HG03520 (cell line): ENCODE measurements at regions not wholly inside any gene's neighbourhood (a gene's known extent, or its start where the extent isn't known, plus 50 kb on each side); places are given as distances from the start of the nearest gene placed in this dataset.

Experiments
- ATAC-seq: cut with Tn5 transposase; IDR thresholded peaks from one replicate; pipeline ENCODE4 v1.9.1; 2021; ENCODE audit warnings: mild to moderate bottlenecking, moderate library complexity; ENCODE audit not compliant: unreplicated experiment

DNA sequence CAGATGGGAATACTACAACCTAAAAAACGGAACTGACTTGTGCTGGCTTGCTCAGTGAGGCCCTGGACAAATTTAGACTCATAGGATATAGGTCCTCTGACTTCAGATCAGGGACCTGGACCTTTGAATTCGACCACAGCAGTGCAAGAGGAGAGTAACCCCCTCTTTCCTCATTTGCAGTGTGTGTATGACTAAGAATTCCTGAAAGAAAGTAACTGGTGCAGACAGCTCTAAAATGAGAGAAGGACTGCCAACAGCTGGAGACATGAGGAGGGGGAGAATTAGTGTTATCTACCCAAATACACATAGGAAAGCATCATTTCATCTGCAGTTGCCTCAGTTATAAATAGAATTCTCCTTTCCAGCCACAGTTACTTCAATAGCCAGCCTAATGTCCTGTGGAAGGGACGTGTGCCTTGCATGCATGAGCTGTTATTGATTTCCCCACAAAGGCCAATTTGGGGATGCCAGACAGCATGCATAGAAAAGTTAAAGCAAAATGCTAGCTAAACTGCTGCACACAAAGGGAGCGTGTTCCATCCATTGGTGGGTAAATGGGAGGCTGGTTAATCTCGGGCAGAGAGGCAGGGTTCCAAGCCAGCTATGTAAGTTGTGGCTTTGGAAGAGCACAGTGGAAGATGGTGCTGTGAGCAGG lies 442.7 kb downstream of the CDK5RAP2 start:
- ATAC-seq, result no peak

DNA sequence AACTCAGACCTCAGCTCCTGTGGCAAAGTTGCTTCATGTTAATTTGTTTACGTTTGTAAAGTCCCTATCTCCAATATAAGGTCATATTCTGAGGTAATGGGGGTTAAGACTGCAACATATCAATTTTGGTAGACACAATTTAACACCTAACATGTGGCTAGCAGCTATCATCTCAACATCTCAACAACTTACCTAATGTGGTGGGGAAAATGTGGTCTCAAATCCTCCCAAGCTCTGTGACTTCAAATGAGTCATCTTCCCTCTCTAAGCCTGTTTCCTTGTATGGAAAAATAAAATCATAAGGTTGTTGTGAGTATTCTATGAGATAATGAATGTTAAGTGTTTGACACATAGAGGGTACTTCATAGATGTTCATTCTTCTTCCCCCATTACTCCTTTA lies 443.3 kb downstream of the CDK5RAP2 start:
- ATAC-seq, result no peak

DNA sequence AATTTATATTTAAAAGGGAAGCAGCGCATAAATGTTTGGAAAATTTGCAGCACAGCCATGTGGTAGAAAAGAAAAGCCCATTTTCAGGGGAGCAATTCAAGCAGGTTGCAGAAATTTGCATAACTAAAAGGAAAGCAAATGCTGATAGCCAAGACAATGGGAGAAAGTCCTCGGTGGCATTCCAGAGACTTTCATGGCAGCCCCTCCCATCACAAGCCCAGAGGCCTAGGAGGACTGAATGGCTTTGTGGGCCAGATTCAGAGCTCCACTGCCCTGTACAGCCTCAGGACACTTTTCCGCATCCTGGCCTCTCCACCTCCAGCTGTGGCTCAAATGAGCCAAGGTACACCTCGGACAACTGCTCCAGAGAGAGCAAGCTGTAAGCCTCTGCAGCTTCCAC lies 462.9 kb downstream of the CDK5RAP2 start:
- no peak for ATAC-seq

DNA sequence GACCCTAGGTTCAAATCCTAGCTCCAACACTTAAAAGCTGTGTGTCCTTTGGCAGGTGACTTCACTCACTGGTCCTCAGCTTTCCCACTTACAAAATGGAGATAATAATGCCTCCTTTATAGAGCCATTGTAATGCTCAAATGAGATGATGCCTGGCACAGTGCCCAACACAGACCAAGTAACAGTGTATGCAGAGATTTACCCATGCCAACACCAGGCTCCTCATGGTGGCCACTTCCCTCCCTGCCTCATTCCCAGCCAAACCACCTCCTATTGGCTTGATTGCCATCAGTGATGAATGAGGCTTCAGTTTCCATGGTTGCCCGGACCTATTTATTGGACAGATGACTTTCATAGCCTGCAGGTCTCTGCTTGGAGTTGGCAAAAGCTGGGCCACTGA lies 469.4 kb downstream of the CDK5RAP2 start:
- ATAC-seq, result no peak

DNA sequence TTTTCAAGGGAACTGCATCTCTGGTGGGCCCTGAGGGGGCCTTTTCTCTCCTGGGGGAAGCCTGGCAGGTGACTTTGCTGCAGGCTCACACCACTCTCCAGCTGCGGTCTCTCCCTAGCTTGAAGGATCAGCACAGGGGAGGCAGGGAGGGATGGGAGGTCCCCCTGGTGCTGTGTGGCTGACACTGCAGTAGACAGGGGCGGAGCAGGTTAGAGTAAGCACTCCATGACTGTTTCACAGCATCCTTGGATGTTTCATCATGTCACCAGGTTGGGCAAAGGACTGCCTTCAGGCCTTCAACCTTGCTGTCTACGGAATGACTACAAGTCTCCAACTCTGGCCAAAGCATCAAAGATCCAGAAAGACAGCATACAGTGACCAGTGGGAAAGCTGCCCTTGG lies 470.7 kb downstream of the CDK5RAP2 start:
- ATAC-seq, result no peak

DNA sequence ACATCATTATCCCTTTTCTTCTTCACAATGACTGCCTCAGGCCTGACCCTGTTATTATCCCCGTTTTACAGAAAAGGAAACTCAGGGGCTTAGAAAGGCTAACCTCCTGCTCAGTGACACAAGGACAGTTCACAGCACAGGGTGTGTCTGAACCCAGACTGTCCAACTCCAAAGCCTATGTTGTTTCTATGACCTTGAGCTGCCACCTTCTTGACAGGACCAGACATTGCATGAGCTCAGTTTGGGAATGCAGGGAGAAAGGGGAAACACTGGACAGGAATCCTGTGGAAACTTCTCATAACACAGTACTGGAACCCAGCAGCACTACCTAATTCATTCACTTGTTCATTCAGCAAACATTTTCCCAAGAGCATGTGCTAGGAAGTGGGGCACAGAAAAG lies 472.8 kb downstream of the CDK5RAP2 start:
- no peak for ATAC-seq

DNA sequence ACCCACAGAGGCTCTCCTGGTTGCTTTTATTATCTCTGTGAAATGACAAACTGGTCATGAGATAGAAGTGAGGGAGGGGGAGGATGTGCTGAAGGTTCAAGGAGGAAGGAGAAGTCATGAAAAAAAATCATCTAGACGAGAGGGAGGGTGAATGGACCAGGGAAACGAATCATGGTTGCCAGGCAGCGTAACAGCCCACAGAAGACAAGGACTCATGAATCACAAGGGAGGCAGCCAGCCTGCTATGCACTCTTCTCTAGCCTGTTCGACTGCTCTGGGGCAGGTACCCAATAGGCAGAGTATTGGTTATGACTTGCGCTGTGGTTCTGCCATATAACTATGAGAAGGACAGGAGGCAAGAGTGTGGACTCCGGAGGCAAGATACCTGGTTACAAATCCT lies 475.2 kb downstream of the CDK5RAP2 start:
- no peak for ATAC-seq

DNA sequence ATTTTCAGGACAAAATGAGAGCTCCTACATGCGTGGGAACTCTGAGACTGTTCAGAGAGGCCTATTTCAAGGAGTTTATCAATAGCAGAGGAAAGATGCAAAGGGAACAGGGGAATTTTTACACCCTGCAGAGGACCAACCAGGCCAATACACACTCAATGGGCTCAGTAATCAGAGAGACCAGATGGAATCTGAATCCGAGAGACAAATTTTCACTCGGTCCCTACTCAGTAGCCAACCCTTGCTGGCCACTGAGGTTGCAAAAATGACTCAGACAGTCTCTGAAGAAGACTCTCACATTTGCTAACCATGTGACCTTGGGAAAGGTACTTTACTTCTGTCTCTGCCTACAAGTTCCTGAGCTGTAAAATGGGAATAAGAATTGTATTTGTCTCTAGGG lies 479.4 kb downstream of the CDK5RAP2 start:
- no peak for ATAC-seq

DNA sequence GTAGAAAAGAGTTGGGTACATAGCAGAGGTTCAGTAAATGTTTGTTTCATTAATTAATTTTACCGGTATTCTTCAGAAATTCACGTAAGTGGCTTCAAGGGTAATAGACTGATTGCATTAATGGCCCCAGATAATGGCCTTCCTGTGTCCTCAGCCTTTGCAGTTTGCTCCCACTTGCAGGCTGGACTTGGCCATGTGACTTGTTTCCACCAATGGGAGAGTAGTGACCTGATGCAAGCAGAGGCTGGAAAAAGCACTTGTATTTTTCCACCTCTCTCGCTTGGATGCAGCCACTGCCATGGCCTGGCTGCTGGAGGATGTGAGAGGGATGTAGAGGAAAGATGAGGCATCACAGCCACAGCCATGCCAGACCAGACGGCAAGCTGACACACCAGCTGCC lies 480.9 kb downstream of the CDK5RAP2 start:
- ATAC-seq, result no peak

DNA sequence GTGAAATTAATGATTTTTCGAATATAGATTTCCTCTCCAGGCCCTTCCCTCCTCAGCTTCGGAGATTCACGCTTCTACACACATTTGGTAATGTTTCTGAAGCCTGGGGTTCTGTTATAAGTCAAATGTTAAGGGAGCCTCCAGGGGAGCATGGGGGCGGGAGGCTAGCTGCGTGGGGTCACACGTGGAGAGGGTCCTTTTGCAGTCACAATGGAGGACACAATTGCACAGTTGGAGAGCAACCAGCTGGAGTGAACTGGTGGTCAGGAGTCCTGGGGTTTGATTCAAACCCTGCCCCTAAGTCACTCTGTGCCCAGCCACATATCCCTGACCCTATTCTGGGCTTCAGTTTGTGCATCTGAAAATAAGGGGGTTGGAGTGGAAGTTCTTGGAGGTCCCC lies 481.4 kb downstream of the CDK5RAP2 start:
- no peak for ATAC-seq

DNA sequence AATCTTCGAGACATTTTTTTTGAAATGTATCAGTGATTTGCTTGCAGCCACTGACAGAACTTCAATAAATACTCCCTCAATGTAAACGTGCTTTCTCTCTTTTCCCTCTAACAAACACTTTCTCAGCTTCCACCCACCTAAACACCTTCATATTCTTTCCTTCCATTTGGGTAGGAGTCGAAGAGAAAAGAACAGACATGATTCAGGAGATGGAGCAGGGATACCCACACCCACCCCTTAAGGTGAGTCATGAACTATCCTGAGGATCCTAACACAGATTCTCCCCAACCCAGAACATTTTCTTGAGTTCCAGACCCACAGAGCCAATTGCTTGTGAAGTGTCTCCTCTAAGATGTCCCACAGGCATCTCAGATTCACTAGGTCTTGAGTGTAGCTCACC lies 488.8 kb downstream of the CDK5RAP2 start:
- no peak for ATAC-seq

DNA sequence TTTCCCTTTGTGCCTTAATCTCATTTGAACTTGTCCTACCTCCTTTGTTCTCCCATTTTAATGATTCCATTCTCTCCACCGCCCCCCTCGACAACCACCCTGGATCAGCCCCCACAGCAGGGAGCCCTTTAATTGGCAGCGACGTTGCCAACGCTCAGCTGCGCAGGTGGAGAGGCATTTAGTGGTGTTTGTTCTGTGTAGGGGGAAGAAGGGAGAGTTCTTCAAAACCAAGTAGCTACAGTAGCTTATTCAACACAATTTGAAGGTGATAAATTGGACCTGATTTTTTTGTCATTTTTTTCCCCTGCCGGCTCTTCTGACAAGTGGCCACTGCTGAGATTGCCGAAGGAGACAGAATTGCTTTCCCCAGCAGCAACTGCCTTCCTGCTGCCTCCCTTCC lies 499.1 kb downstream of the CDK5RAP2 start:
- no peak for ATAC-seq

DNA sequence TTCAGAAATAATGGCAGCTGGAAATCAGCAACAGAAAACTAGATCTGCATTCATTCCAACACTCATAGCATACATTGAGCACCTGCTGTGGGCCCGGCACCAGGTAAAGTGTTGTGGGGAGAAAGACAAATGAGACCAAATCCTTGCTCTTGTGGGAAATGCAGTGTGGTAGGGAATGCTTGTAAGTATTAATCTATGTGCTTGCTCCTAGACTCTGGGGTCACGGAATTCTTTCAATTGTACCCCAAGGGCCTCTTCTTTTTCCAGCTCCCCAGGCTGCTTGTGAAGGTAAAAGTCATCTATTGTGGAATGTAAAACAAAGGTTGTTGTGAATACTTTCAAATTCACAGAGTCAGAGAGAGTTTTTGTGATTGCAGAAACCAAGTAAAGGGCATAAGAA lies 501.9 kb downstream of the CDK5RAP2 start:
- no peak for ATAC-seq

DNA sequence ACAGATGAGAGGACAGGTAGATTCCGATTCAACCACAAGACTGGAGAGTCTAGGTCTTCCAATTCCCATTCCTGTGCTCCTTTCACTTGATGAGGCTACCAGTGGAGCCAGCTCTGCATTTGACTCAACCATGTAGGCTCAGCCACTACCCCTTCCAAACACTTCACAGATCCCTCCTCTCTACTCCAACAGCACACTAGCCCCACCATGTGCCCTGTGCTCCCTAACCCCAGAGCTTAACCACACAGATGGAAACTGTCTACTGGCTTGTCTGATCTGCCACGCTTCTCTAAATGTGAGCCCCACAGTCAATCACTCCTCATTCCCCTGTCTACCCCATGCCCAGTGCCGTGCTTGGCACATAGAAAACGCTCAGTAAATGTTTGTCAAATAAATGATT lies 508.2 kb downstream of the CDK5RAP2 start:
- no peak for ATAC-seq

DNA sequence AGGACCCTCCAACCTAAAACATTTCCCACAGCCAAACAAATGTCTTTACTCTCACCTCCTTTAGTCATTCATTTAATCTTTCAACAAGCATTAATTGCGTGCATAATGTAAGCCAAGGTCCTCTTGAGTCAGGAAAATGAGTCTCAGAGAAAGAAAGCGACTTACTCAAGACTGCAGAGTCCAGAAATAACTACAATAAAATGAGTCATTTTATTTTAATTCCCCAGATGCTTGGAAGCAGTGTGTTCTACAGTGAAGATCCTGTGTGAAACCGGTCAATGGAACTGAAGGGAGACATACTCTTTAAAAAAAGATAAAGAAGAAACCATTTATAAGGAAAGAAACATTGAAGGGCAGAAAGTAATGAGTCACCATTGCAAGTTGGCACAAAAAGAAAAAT lies 513.7 kb downstream of the CDK5RAP2 start:
- ATAC-seq, result no peak

DNA sequence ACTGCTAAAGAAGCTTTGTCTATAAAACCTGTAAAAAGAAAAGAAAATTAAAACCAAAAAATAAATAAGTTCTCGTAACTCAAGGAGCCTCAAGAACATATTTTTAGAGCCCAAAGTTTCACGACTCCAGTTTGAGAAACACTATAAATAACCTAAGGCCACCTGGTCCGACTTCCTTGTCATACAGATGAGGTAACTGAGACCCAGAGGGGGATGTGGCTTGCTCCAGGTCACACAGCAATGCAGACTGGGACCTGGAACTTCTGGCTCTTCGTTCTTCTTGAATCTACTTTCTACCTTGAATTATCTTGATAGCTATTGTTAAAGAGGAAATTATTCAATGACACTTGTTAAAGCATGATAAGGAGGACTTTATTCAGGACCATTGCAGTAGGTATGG lies 514.8 kb downstream of the CDK5RAP2 start:
- ATAC-seq, result no peak

DNA sequence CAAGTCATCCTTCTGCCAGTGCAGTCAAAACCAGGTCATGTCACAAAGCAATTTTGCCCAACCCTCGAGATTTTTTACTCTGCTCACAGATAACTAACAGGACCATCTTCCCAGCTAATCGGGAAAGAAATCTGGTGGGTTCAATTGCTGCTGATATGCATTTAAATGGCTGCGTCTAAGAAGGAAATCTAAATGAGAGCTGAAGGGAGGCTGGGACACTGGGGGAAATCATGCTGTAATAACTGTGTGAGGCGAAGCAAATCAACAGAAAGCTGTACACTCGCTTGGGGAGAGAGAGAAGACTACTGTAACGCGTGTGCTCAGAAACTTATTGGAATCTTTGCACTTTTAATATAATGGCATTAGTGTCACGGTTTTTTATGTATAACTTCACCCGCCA lies 535.0 kb downstream of the CDK5RAP2 start:
- ATAC-seq, result no peak

DNA sequence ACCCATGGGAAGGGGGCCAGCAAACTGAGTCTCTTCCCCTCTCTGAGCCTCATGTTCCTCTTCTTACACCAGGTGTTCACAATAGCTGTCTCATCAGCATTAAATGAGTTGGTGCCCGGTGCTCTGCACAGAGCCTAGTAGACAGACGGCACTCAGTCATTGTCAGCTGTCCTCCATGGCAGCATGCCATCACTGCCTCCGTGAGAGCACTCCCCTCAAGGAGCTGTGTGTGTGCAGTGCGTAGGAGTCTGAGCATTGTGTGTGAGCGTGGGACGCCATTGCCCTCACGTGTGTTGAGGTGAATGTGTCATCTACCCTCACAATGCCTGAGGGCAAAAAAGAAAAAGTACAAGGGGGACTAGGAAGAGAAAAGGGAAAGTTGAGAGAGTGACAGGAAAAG lies 536.5 kb downstream of the CDK5RAP2 start:
- no peak for ATAC-seq

DNA sequence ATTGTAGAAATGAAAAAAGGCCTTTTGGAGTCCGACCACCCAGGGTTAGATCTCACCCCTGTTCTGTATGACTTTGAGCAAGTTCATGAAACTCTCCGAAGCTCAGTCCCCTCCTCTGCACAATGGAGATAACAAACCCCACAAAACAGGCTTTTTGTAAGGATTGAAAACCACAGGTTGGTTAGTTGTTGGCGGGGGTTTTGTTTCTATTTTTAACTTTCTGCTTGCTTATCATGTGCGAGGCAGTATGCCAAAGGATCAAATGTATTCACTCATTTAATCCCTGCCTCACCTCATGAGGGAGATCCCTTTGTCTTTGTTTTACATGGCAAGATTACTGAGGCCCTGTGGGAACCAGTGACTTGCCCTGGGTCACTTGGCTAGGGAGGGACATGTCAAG lies 539.1 kb downstream of the CDK5RAP2 start:
- no peak for ATAC-seq

DNA sequence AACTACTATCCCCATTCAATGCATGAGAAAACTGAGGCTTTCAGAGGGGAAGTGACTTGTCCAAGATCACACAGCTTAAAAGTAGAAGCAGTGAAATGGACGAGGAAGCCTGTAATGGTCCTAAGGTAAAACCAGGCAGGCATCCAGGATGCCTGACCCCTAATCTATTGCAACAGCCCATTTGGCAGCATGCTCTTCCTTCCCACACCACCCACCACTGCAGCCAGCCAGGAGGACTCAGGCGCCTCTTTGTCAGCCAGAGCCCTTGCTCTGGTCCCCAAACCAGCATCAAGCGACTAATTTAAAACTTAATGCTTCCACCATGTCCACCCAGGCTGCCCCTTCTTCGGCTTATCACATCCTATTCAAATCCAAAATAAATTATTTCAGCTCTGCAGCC lies 541.6 kb downstream of the CDK5RAP2 start:
- no peak for ATAC-seq

DNA sequence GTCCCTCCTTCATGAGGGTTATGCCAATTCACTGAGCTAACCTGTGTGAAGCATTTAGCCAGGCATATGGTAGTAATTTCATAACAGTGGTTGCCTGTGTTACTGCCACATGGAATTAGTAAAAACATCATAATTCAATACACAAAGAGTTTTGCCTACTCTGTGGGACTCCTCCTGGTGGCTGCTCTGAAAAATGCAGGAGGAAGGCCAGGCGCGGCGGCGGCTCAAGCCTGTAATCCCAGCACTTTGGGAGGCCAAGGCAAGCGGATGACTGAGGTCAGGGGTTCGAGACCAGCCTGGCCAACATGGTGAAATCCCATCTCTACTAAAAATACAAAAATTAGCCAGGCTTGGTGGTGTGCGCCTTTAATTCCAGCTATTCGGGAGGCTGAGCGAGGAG lies 547.3 kb downstream of the CDK5RAP2 start:
- no peak for ATAC-seq

DNA sequence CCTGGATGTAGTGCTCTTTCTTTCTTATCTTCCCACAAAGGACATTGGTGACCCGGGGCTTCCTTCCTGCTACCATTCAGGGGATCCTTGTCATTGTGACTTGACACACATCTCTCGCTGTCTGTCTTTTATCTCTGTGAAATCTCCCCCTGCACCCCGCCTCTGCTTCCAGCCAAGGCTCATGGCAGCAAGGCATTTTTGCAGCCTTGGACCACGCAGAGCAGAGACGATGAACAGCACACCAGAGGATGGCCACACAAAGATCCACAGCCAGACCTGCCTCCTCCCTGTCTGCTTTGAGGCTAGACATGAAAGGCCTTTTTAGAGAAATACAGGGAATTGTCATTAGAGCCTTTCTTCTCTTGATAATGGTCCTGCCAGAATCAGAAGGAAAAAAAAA lies 549.1 kb downstream of the CDK5RAP2 start:
- ATAC-seq, result no peak

DNA sequence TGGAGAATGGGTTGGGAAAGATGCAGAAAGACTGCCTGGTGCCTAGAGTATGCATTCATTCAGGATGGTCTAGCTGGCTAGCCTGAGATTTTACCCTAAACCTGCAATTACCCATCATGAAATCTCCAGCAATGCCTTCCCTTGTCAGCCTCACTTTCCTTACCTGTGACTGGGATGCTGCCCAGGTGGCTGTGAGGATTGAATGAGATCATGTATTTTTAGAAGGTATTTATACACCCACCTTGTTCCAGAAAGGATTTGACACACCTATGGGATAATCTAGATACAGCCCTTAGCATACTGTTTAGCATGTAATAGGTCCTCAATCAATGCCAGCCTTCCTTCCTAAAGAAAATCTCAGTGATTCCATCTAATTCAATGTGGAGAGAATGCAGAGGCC lies 561.4 kb downstream of the CDK5RAP2 start:
- no peak for ATAC-seq

DNA sequence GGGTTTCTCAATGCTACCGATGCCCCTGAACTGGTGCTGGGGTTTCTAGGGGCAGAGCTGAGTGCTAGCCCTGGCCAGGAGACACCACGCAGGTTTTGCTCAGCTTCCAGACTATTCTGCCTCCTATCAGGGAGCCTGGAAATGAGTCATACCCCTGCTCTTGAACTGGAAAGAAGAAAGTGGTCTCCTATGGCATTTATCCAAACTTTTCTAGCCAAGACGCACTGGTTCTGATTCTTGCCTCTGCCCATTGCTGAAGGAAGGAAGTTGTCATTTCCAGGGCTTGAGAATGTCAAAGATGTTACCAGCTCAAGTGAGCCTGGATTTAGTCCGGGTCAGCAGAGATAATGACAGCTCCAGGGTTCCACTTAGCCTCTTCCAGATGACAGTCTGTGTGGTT lies 561.9 kb downstream of the CDK5RAP2 start:
- no peak for ATAC-seq
